ENCODE measurements at regions not wholly inside any gene's neighbourhood (a gene's known extent, or its start where the extent isn't known, plus 50 kb on each side); places are given as distances from the start of the nearest gene placed in this dataset.

DNA sequence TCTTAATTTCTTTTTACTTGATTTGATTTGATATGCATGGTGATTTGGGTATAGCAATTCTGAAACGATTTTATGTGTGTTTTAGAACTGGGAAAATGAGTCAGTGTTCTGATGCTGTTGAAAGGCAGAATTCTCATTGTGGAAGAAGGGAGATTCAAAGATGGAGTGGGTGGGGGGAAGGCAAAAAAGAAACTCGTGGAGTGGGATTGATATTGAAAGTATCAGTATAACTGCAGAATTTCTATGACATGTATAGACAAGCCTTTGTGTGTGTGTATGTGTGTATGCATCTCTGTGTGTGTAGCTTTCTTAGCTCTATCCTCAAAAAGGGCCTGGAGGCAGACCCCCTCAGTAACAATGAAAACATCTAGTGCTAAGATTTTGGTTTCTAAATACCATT lies 184.3 kb upstream of the OLIG3 start:
- no peak for TF ChIP-seq TAF1 (IDR thresholded peaks at IDR 0.05; ENCODE audit: borderline replicate concordance, low read depth, low read length)
- TF ChIP-seq TCF3 (IDR thresholded peaks at IDR 0.05; ENCODE audit: borderline replicate concordance, insufficient read depth, low read depth, low read length): no peak
- TF ChIP-seq, protein P1, sequence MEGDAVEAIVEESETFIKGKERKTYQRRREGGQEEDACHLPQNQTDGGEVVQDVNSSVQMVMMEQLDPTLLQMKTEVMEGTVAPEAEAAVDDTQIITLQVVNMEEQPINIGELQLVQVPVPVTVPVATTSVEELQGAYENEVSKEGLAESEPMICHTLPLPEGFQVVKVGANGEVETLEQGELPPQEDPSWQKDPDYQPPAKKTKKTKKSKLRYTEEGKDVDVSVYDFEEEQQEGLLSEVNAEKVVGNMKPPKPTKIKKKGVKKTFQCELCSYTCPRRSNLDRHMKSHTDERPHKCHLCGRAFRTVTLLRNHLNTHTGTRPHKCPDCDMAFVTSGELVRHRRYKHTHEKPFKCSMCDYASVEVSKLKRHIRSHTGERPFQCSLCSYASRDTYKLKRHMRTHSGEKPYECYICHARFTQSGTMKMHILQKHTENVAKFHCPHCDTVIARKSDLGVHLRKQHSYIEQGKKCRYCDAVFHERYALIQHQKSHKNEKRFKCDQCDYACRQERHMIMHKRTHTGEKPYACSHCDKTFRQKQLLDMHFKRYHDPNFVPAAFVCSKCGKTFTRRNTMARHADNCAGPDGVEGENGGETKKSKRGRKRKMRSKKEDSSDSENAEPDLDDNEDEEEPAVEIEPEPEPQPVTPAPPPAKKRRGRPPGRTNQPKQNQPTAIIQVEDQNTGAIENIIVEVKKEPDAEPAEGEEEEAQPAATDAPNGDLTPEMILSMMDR (IDR thresholded peaks at IDR 0.05 in 2 of 3, conservative IDR thresholded peaks at IDR 0.05 in 1 of 3; ENCODE audit: control insufficient read depth in 2 of 3, extremely low read depth in 1 of 3, insufficient read depth in 1 of 3, low read depth in 3 of 3, low read length in 3 of 3): no peak
- no peak for TF ChIP-seq ZZZ3 (IDR thresholded peaks at IDR 0.05; ENCODE audit: control insufficient read depth, insufficient read length, low read depth)
- TF ChIP-seq, protein P2, sequence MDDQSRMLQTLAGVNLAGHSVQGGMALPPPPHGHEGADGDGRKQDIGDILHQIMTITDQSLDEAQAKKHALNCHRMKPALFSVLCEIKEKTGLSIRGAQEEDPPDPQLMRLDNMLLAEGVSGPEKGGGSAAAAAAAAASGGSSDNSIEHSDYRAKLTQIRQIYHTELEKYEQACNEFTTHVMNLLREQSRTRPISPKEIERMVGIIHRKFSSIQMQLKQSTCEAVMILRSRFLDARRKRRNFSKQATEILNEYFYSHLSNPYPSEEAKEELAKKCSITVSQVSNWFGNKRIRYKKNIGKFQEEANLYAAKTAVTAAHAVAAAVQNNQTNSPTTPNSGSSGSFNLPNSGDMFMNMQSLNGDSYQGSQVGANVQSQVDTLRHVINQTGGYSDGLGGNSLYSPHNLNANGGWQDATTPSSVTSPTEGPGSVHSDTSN (IDR thresholded peaks at IDR 0.05; ENCODE audit: insufficient replicate concordance, low read depth, low read length): no peak
- TF ChIP-seq SRF (IDR thresholded peaks at IDR 0.05; ENCODE audit: low read depth in 2 of 2, low read length in 2 of 2): no peak
- TF ChIP-seq, protein P3, sequence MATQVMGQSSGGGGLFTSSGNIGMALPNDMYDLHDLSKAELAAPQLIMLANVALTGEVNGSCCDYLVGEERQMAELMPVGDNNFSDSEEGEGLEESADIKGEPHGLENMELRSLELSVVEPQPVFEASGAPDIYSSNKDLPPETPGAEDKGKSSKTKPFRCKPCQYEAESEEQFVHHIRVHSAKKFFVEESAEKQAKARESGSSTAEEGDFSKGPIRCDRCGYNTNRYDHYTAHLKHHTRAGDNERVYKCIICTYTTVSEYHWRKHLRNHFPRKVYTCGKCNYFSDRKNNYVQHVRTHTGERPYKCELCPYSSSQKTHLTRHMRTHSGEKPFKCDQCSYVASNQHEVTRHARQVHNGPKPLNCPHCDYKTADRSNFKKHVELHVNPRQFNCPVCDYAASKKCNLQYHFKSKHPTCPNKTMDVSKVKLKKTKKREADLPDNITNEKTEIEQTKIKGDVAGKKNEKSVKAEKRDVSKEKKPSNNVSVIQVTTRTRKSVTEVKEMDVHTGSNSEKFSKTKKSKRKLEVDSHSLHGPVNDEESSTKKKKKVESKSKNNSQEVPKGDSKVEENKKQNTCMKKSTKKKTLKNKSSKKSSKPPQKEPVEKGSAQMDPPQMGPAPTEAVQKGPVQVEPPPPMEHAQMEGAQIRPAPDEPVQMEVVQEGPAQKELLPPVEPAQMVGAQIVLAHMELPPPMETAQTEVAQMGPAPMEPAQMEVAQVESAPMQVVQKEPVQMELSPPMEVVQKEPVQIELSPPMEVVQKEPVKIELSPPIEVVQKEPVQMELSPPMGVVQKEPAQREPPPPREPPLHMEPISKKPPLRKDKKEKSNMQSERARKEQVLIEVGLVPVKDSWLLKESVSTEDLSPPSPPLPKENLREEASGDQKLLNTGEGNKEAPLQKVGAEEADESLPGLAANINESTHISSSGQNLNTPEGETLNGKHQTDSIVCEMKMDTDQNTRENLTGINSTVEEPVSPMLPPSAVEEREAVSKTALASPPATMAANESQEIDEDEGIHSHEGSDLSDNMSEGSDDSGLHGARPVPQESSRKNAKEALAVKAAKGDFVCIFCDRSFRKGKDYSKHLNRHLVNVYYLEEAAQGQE (IDR thresholded peaks at IDR 0.05; ENCODE audit: low read depth, low read length): no peak
- TF ChIP-seq CHD4 (IDR thresholded peaks at IDR 0.05): no peak
- no peak for TF ChIP-seq EZH2 (IDR thresholded peaks at IDR 0.05; ENCODE audit: borderline replicate concordance, control insufficient read depth, low read depth, low read length)
- no peak for TF ChIP-seq POLR2A (IDR thresholded peaks at IDR 0.05; ENCODE audit: low read depth, low read length)
- TF ChIP-seq EP300 (IDR thresholded peaks at IDR 0.05; ENCODE audit: borderline replicate concordance in 1 of 2, control insufficient read depth in 1 of 2, low read depth in 2 of 2, low read length in 2 of 2): peak in 1 of 2 experiments; percentile 45; a peak in 1 of 4 replicates
- TF ChIP-seq MXI1 (IDR thresholded peaks at IDR 0.05; ENCODE audit: low read depth, low read length): no peak
- TF ChIP-seq HDAC2 (IDR thresholded peaks at IDR 0.05): no peak
- TF ChIP-seq, protein P4, sequence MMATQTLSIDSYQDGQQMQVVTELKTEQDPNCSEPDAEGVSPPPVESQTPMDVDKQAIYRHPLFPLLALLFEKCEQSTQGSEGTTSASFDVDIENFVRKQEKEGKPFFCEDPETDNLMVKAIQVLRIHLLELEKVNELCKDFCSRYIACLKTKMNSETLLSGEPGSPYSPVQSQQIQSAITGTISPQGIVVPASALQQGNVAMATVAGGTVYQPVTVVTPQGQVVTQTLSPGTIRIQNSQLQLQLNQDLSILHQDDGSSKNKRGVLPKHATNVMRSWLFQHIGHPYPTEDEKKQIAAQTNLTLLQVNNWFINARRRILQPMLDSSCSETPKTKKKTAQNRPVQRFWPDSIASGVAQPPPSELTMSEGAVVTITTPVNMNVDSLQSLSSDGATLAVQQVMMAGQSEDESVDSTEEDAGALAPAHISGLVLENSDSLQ (IDR thresholded peaks at IDR 0.05): no peak
